ENCODE measurements at regions not wholly inside any gene's neighbourhood (a gene's known extent, or its start where the extent isn't known, plus 50 kb on each side); places are given as distances from the start of the nearest gene placed in this dataset.

DNA sequence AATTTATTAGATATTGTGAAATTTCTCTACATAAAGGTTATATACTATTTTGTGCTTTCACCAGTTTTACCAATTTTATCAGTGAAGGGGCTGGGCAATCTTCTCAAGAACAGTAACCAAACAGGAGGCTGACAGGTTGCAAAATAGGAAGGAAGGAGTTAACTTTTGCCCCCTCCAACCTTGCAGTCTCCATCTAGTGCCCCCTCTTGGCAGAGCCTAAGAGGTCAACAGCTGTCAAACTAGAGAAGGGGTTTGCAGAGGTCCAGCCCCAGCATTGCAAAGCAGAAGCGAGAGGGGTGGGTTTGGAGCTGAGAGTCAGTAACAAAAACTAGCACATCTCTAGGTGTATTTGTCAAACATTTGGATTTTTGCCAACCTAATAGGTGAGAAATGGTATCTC, 391.0 kb downstream of the CDC5L start:
- TF ChIP-seq, protein P1, sequence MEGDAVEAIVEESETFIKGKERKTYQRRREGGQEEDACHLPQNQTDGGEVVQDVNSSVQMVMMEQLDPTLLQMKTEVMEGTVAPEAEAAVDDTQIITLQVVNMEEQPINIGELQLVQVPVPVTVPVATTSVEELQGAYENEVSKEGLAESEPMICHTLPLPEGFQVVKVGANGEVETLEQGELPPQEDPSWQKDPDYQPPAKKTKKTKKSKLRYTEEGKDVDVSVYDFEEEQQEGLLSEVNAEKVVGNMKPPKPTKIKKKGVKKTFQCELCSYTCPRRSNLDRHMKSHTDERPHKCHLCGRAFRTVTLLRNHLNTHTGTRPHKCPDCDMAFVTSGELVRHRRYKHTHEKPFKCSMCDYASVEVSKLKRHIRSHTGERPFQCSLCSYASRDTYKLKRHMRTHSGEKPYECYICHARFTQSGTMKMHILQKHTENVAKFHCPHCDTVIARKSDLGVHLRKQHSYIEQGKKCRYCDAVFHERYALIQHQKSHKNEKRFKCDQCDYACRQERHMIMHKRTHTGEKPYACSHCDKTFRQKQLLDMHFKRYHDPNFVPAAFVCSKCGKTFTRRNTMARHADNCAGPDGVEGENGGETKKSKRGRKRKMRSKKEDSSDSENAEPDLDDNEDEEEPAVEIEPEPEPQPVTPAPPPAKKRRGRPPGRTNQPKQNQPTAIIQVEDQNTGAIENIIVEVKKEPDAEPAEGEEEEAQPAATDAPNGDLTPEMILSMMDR (IDR thresholded peaks at IDR 0.05; ENCODE audit: insufficient read depth, low read length, missing control alignments), result no peak
- ChIA-PET CTCF (interaction anchor here (1.7 kb wide), 1 partner anchor 8 kb away, joined by 9 read pairs; no protein-coding TSS in a partner anchor), POLR2A (no interaction called here)
- H3K4me3 ChIP-seq (ENCODE audit: low read depth, low read length), result no peak overlapping the region
- no peak for DNase-seq (ENCODE audit: low read depth, low spot score)

Data from AG04449 (cell line).